ENCODE measurements at regions not wholly inside any gene's neighbourhood (a gene's known extent, or its start where the extent isn't known, plus 50 kb on each side); places are given as distances from the start of the nearest gene placed in this dataset.

- no peak for TF ChIP-seq EZH2phosphoT487 (IDR thresholded peaks at IDR 0.05; ENCODE audit: low read length)
- TF ChIP-seq, protein P1, sequence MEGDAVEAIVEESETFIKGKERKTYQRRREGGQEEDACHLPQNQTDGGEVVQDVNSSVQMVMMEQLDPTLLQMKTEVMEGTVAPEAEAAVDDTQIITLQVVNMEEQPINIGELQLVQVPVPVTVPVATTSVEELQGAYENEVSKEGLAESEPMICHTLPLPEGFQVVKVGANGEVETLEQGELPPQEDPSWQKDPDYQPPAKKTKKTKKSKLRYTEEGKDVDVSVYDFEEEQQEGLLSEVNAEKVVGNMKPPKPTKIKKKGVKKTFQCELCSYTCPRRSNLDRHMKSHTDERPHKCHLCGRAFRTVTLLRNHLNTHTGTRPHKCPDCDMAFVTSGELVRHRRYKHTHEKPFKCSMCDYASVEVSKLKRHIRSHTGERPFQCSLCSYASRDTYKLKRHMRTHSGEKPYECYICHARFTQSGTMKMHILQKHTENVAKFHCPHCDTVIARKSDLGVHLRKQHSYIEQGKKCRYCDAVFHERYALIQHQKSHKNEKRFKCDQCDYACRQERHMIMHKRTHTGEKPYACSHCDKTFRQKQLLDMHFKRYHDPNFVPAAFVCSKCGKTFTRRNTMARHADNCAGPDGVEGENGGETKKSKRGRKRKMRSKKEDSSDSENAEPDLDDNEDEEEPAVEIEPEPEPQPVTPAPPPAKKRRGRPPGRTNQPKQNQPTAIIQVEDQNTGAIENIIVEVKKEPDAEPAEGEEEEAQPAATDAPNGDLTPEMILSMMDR (IDR thresholded peaks at IDR 0.05; ENCODE audit: low read length) = no peak
- no peak for TF ChIP-seq EZH2 (optimal IDR thresholded peaks at IDR 0.05; ENCODE audit: low read depth, low read length)
Measured at GRCh38 chr20:7313047-7313446, 545.6 kb downstream of the BMP2 start.
